C4-2B (cell line): ENCODE measurements at regions not wholly inside any gene's neighbourhood (a gene's known extent, or its start where the extent isn't known, plus 50 kb on each side); places are given as distances from the start of the nearest gene placed in this dataset.

Experiments
- ZFX ChIP-seq: fragments of 450-650 bp; IDR thresholded peaks from 2 replicates; pipeline ENCODE4 v1.6.1; 2017
- TF ChIP-seq, protein P1 (sequence below): fragments of 450-650 bp; conservative IDR thresholded peaks from 2 replicates; pipeline ENCODE4 v1.5.1; 2017; ENCODE audit warnings: mild to moderate bottlenecking

DNA sequence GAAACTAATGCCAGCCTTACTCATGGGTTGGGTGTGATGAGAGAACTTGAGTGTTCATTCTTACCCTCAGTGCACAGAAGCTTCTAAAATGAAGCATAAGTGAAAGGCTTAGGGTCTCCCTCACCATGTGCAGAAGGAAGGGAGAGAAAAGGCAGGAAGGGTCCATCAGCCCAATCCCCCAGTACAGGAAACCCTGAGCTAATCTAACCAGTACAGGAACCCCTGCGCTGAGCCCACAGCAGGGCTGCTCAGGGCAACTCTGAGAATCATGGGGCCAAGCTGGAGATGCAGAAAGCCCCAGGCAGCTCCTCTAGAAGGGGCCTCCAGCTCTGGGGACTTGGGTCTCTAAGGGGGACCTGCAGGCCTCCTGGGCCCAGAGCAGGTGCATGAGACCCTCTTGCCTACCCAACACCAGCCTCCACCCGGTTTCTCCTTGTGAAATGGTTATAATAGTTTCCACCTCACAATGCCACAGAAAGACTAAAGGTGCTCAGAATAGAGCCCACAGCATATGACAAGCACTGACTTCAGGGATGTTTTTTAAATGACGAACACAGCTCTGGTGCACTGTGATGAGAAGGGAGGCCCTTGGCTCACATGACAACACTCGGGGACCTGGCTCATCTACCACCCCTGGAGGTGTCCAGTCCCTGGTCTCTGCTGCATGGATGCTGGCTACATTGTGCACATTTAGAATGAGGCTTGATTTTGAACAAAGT, 190.1 kb downstream of the ACTL7B start:
- TF ChIP-seq, protein P1, sequence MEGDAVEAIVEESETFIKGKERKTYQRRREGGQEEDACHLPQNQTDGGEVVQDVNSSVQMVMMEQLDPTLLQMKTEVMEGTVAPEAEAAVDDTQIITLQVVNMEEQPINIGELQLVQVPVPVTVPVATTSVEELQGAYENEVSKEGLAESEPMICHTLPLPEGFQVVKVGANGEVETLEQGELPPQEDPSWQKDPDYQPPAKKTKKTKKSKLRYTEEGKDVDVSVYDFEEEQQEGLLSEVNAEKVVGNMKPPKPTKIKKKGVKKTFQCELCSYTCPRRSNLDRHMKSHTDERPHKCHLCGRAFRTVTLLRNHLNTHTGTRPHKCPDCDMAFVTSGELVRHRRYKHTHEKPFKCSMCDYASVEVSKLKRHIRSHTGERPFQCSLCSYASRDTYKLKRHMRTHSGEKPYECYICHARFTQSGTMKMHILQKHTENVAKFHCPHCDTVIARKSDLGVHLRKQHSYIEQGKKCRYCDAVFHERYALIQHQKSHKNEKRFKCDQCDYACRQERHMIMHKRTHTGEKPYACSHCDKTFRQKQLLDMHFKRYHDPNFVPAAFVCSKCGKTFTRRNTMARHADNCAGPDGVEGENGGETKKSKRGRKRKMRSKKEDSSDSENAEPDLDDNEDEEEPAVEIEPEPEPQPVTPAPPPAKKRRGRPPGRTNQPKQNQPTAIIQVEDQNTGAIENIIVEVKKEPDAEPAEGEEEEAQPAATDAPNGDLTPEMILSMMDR: no peak
- no peak for TF ChIP-seq ZFX
